B cell (primary cell): ENCODE measurements at regions not wholly inside any gene's neighbourhood (a gene's known extent, or its start where the extent isn't known, plus 50 kb on each side); places are given as distances from the start of the nearest gene placed in this dataset.

Experiments
- ATAC-seq: fragments of 200-7000 bp; cut with Tn5 transposase; one replicate; pipeline ENCODE4 v1.10.0; 2021; ENCODE audit warnings: low read depth, mild to moderate bottlenecking, moderate number of reproducible peaks, moderate library complexity
- CTCF ChIA-PET: fragments of 350-600 bp; sonication (Branson Sonifier 250); formaldehyde crosslinking; loops from one replicate; lab custom pipeline; 2021; ENCODE audit warnings: antibody characterized with exemption, inconsistent platforms; lab: Charles Lee
- POLR2A ChIA-PET: fragments of 350-600 bp; sonication (Branson Sonifier 250); formaldehyde crosslinking; loops from one replicate; lab custom pipeline; 2021; ENCODE audit warnings: antibody characterized with exemption; lab: Charles Lee
- DNase-seq: peaks from one replicate; pipeline ENCODE4 v3.0.0; 2013
- H2AFZ ChIP-seq: 2 replicates; pipeline ENCODE4 v1.6.1; 2012; ENCODE audit warnings: mild to moderate bottlenecking, low read depth, low read length; ENCODE audit not compliant: insufficient read depth, poor library complexity, severe bottlenecking
- H3K27ac ChIP-seq, 2 donors: 1 replicate in 1 of 2; 2 replicates in 1 of 2; pipeline ENCODE4 v1.5.1; 2012 to 2013; ENCODE audit warnings: low read length in 2 of 2, mild to moderate bottlenecking in 2 of 2, moderate library complexity in 1 of 2
- H3K27me3 ChIP-seq, 4 experiments: fragments of 200-600 bp in 1 of 4; sonication (generic) in 1 of 4; replicated peaks in 1 of 4; 1 replicate in 2 of 4; 2 replicates in 2 of 4; pipeline versions ENCODE4 v1.6.1 to v1.7.0; 2013 to 2016; ENCODE audit warnings: low read length in 3 of 4, mild to moderate bottlenecking in 2 of 4, mixed read lengths in 1 of 4, moderate library complexity in 1 of 4; ENCODE audit not compliant: insufficient read depth in 4 of 4, control insufficient read depth in 3 of 4; ENCODE audit errors: control extremely low read depth in 1 of 4
- H3K36me3 ChIP-seq, 2 experiments: replicated peaks in 1 of 2; 1 replicate in 1 of 2; 2 replicates in 1 of 2; pipeline versions ENCODE4 v1.6.1 to v1.7.1; 2013; ENCODE audit warnings: low read length in 1 of 2; ENCODE audit not compliant: insufficient read depth in 2 of 2, control insufficient read depth in 1 of 2; ENCODE audit errors: control extremely low read depth in 1 of 2, extremely low read depth in 1 of 2
- H3K4me1 ChIP-seq, 2 donors: fragments of 200-600 bp in 1 of 2; sonication (generic) in 1 of 2; 1 replicate in 1 of 2; 2 replicates in 1 of 2; pipeline versions ENCODE4 v1.5.1 to v1.6.1; 2013 to 2017; ENCODE audit warnings: low read length in 2 of 2; ENCODE audit not compliant: control insufficient read depth in 2 of 2, insufficient read depth in 2 of 2
- H3K4me2 ChIP-seq: replicated peaks from 2 replicates; pipeline ENCODE3; 2012; ENCODE audit warnings: mild to moderate bottlenecking, low read depth, low read length; ENCODE audit not compliant: poor library complexity, severe bottlenecking
- H3K4me3 ChIP-seq, 5 experiments: fragments of 200-600 bp in 1 of 5; sonication (generic) in 1 of 5; 1 replicate in 3 of 5; 2 replicates in 2 of 5; pipeline versions ENCODE4 v1.5.1 to v1.7.0; 2011 to 2016; ENCODE audit warnings: low read length in 4 of 5, mild to moderate bottlenecking in 4 of 5, low read depth in 2 of 5, control low read depth in 1 of 5, moderate library complexity in 1 of 5; ENCODE audit not compliant: insufficient read depth in 1 of 5; ENCODE audit errors: control extremely low read depth in 1 of 5, extremely low read depth in 1 of 5
- H3K79me2 ChIP-seq: fragments of 200-600 bp; sonication (generic); one replicate; pipeline ENCODE4 v1.6.0; 2016; ENCODE audit warnings: low read length; ENCODE audit not compliant: control insufficient read depth, insufficient read depth
- H3K9ac ChIP-seq: fragments of 200-600 bp; sonication (generic); 2 replicates; pipeline ENCODE4 v1.6.1; 2017; ENCODE audit warnings: mild to moderate bottlenecking, low read length, moderate library complexity
- H3K9me3 ChIP-seq, 3 donors: one replicate each; pipeline versions ENCODE4 v1.6.1 to v1.7.1; 2013; ENCODE audit warnings: low read length in 2 of 3; ENCODE audit not compliant: control insufficient read depth in 2 of 3, insufficient read depth in 1 of 3; ENCODE audit errors: control extremely low read depth in 1 of 3
- H4K20me1 ChIP-seq: 2 replicates; pipeline ENCODE4 v1.6.0; 2012; ENCODE audit warnings: mild to moderate bottlenecking, low read length; ENCODE audit not compliant: insufficient read depth, control insufficient read depth, poor library complexity, severe bottlenecking
- H3K27ac Mint-ChIP-seq: one replicate; pipeline ENCODE4 v1.8.0; 2021; ENCODE audit warnings: mixed read lengths
- H3K27me3 Mint-ChIP-seq: one replicate; pipeline ENCODE4 v1.8.0; 2021; ENCODE audit warnings: mixed read lengths
- H3K4me1 Mint-ChIP-seq: one replicate; pipeline ENCODE4 v1.8.0; 2021; ENCODE audit warnings: mixed read lengths
- H3K4me3 Mint-ChIP-seq: one replicate; pipeline ENCODE4 v1.8.0; 2021; ENCODE audit warnings: mixed read lengths
- H3K9me3 Mint-ChIP-seq: one replicate; pipeline ENCODE4 v1.8.0; 2022; ENCODE audit warnings: mixed read lengths; ENCODE audit not compliant: insufficient read depth
- CTCF ChIP-seq: fragments of 200-600 bp; IDR thresholded peaks from one replicate; pipeline ENCODE4 v1.8.0; 2022; ENCODE audit warnings: antibody characterized with exemption, mild to moderate bottlenecking
- EZH2 ChIP-seq: IDR thresholded peaks from 2 replicates; pipeline ENCODE4 v1.6.1; 2012; ENCODE audit warnings: borderline replicate concordance, low read depth, mild to moderate bottlenecking, moderate library complexity, low read length; ENCODE audit not compliant: insufficient read depth, poor library complexity, severe bottlenecking
- WGBS: methylation state at CpG from one replicate; pipeline ENCODE4 v1.1.5; 2013; ENCODE audit warnings: missing lambda C conversion rate; ENCODE audit not compliant: insufficient coverage; 5-methylcytosine and 5-hydroxymethylcytosine counted together
- intact Hi-C: fragments of 100-400 bp; cut with micrococcal nuclease; formaldehyde crosslinking; loops from one replicate; pipeline ENCODE4 v1.10.0; 2022

- H4K20me1 ChIP-seq, result no peaks in the 10 kb centered on the region
- no peak overlapping the region for H3K4me3 ChIP-seq
- H3K9me3 ChIP-seq, result no peaks in the 10 kb centered on the region
- POLR2A ChIA-PET, result no interaction called here
- H3K27me3 Mint-ChIP-seq, result peaks cover 4% of the 10 kb centered on the region
- H3K36me3 ChIP-seq, result no peaks in the 10 kb centered on the region
- DNase-seq (no peak), ATAC-seq (no peak)
- H3K9ac ChIP-seq, result no peak overlapping the region
- no peak overlapping the region for H3K4me2 ChIP-seq
- no peak overlapping the region for H2AFZ ChIP-seq
- H3K27me3 ChIP-seq, result peaks cover 0 to 5% (median 0%) of the 10 kb centered on the region in 4 experiments
- no peaks in the 10 kb centered on the region for H3K4me1 ChIP-seq
- TF ChIP-seq EZH2 (no peak), CTCF (no peak)
- no peak overlapping the region for H3K27ac ChIP-seq
- no CpG with 5 or more reads among the region's 7 CpGs for WGBS
- H3K4me3 Mint-ChIP-seq, result no peak overlapping the region
- intact Hi-C loops, result no loop called here
- no peaks in the 10 kb centered on the region for H3K79me2 ChIP-seq
- no peaks in the 10 kb centered on the region for H3K9me3 Mint-ChIP-seq
- H3K27ac Mint-ChIP-seq, result no peak overlapping the region
- H3K4me1 Mint-ChIP-seq, result no peaks in the 10 kb centered on the region
- CTCF ChIA-PET, result no interaction called here
Observed at GRCh38 chr14:75361751-75362433, 65.9 kb upstream of the JDP2 start.

- ChIA-PET POLR2A (no interaction called here), CTCF (interaction anchor here (1.0 kb wide), 1 partner anchor 49 kb away, joined by 4 read pairs; no protein-coding TSS in a partner anchor)
- H3K9ac ChIP-seq, result no peak overlapping the region
- 92% methylated on average over 5 of the region's 5 CpGs for WGBS
- intact Hi-C loops, result no loop called here
- no peaks in the 10 kb centered on the region for H3K9me3 ChIP-seq
- H3K4me3 ChIP-seq, result no peak overlapping the region
- H4K20me1 ChIP-seq, result no peaks in the 10 kb centered on the region
- no peak overlapping the region for H3K4me2 ChIP-seq
- Mint-ChIP-seq H3K4me1 (no peaks in the 10 kb centered on the region), H3K27me3 (peaks cover 4% of the 10 kb centered on the region), H3K27ac (no peak overlapping the region), H3K9me3 (no peaks in the 10 kb centered on the region), H3K4me3 (no peak overlapping the region)
- DNase-seq (no peak), ATAC-seq (no peak)
- no peak for TF ChIP-seq CTCF
- TF ChIP-seq EZH2, result no peak
- no peaks in the 10 kb centered on the region for H3K79me2 ChIP-seq
- H3K36me3 ChIP-seq, result no peaks in the 10 kb centered on the region
- H3K27ac ChIP-seq, result no peak overlapping the region
- H2AFZ ChIP-seq, result no peak overlapping the region
- peaks cover 0 to 5% (median 0%) of the 10 kb centered on the region in 4 experiments for H3K27me3 ChIP-seq
- no peaks in the 10 kb centered on the region for H3K4me1 ChIP-seq
Observed at GRCh38 chr14:75363130-75363529, 64.7 kb upstream of the JDP2 start.
